Suprapubic skin (tissue), 4 donors: ENCODE measurements at regions not wholly inside any gene's neighbourhood (a gene's known extent, or its start where the extent isn't known, plus 50 kb on each side); places are given as distances from the start of the nearest gene placed in this dataset.

Experiments
- EP300 ChIP-seq: sonication (generic); formaldehyde crosslinking; IDR thresholded peaks from one replicate; pipeline ENCODE4 v1.6.1; 2017; ENCODE audit warnings: antibody characterized with exemption
- POLR2AphosphoS5 ChIP-seq, 3 donors: sonication (generic); formaldehyde crosslinking; IDR thresholded peaks; one replicate each; pipeline ENCODE4 v1.6.1; 2017; ENCODE audit warnings: antibody characterized with exemption in 3 of 3
- TF ChIP-seq, protein P1 (sequence below), 2 donors: fragments of 200-600 bp in 1 of 2; fragments of 450-650 bp in 1 of 2; sonication (generic) in 1 of 2; IDR thresholded peaks; one replicate each; pipeline ENCODE4 v1.5.1; 2016 to 2019; ENCODE audit warnings: antibody characterized with exemption in 2 of 2, mild to moderate bottlenecking in 1 of 2, moderate library complexity in 1 of 2

DNA sequence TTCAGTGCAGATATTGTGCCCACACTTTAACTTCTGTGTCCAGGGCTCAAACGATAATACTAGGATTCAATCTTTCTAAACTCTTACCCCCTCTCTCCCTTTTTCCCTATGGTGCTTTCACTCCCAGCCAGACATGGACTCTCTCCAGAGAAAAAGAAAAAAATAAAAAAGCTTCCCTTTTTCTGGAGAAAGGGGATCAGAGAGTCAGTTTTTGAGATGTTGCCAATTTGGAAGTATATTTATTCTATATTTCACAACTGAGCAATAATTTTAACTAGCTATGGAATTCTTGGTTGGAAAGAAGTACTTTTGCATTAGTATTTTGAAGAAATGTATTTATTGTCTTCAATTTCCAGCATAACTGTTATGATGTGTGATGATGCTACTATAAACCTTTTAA is 72.2 kb upstream of the ZFP64 start:
- TF ChIP-seq, protein P1, sequence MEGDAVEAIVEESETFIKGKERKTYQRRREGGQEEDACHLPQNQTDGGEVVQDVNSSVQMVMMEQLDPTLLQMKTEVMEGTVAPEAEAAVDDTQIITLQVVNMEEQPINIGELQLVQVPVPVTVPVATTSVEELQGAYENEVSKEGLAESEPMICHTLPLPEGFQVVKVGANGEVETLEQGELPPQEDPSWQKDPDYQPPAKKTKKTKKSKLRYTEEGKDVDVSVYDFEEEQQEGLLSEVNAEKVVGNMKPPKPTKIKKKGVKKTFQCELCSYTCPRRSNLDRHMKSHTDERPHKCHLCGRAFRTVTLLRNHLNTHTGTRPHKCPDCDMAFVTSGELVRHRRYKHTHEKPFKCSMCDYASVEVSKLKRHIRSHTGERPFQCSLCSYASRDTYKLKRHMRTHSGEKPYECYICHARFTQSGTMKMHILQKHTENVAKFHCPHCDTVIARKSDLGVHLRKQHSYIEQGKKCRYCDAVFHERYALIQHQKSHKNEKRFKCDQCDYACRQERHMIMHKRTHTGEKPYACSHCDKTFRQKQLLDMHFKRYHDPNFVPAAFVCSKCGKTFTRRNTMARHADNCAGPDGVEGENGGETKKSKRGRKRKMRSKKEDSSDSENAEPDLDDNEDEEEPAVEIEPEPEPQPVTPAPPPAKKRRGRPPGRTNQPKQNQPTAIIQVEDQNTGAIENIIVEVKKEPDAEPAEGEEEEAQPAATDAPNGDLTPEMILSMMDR (IDR thresholded peaks at IDR 0.05): no peak
- no peak for TF ChIP-seq POLR2AphosphoS5 (IDR thresholded peaks at IDR 0.05)
- TF ChIP-seq EP300: no peak
